ENCODE measurements at regions not wholly inside any gene's neighbourhood (a gene's known extent, or its start where the extent isn't known, plus 50 kb on each side); places are given as distances from the start of the nearest gene placed in this dataset.
"Not testable (repeated sequence)": the region's sequence is repeated elsewhere in the genome, so short reads cannot be mapped to it uniquely, and the experiment has no call there.

DNA sequence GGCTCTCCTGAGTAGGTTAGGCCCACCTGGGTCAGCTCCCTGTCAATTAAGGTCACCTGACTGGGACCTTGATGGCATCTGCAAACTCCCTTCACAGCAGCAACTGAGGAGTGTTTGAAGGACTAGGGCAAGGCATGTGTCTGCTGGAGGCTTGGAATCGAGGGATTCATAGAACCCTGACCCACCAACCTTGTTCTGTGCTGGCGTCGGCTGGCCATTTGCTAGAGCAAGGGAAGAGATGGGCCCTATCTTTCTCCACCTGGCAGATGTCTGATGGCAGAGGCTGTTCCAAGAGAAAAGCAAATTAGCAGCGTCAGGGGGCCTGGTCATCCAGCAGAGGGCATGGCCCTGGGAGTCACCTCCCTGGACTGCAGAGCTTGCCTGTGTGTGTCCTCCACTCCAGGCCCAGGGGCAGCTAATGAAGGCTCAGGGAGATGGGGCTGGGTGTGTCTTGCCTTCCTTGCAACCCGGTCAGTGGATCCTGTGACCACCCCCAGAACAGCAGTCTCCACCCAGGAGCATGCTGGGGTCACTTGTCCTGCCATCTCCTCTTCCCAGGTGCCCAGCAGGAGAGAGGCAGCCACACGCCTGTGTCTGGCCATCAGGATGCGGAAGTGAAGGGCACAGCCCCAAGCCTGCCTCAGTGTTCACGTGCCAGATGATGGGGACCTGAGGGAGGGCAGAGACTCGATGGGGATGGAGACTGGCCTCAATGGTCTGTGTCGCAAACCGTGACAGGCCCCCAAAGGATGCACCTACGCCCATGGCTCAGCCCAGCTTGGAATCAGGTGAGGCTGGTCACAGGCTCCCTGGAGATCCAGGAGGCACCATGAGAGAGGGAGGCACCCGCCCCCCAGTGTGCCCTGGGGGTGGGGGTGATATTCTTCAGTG lies 53.9 kb downstream of the BARX1 start:
- DNase-seq: no peak

DNA sequence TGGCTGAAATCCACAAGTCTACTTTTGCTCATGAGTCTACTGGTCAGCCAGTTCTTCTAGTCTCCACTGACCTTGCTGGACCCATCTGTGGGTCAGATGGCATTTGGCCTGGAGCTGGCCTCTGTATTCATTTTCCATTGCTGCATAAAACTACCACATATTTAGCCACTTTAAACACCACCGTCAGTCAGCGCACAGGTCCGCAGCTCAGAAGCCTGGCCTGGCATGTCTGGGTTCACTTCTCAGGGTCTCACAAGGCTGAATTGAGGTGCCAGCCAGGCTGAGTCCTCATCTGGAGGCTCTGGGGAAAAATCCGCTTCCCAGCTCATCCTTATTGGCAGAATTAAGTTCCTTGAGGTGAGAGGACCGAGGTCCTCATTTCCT lies 54.7 kb downstream of the BARX1 start:
- DNase-seq: no peak

DNA sequence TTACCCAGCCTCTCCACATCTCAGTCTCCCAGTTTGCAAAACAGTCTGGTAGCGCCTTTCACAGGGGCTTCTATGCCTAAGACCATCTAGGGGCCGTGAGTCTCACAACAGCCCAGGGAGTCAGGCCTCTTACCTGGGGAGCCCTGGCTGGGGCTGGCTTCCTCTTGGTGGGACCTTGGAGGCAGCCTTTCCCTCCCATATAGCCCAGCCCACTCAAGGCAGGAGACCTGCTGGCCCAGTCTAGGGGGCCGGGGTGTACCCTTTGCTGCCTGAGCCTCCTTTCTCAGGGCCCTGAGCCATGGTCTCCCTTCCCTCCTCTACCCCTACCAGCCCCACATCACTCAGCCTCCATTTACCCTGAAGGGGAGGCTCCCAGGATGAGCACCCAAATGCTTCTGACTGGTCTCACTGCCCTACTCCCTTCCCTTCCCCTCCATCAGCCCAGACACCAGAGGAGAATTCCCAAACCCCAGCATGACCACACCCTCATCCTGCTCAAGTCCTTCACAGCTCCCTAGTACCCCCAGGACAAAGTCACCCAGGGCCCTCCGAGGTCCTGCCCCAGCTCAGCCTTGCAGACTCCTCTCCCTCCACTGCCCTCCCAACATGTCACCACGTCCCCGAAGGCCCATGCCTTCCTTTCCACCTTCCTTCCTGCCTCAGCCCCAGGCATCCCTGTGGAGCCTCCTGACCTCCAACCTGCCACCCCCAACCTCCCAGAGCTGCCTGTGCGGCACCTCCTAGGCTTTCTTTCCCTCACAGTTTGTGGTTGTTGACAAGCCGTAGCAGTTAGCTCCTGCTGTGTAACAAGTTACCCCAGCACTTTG lies 55.3 kb downstream of the BARX1 start:
- DNase-seq: no peak

DNA sequence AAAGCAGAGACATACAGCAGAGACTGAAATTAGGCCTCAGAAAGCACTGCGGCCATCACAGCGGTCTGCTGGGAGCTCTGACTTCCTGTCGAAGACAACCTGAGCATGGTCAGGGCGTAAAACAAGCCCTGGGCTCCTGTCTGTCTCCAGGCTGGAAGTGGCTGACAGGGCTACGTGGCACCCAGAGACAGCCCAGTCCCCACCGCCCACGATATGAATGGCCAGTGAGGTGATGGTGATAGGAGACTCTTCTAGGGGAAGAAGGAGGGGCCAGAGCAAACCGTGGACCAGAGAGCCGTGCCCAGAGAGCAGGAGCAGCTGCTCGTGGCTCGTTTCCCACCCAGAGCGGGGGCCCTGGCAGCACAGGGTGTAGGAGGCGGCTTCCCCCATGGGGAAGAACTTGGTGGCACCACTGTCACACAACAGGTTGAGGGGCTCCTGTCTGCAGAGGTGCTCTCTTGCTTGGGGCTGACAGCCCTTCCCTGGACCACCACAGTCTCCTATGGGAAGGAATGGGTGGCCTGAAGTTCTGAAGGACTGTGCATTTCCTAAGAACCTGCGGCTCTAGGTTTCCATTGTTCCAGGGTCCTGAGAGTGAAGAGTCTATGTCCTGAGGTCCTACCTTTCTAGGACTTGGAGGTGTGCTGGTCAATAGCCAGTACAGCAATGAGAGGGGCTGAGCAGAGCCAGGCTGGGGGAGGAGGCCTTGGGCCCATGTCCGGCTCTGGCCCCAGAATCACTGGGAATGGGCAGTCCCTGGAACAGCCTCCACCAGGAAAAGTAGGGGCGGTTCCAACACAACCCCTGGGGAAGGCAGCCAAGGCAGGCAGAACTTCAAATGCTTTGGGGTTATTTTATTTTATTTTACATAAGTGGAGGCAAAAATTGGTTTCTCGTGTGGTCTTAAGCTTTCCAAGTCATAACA lies 56.4 kb downstream of the BARX1 start:
- no peak for DNase-seq

DNA sequence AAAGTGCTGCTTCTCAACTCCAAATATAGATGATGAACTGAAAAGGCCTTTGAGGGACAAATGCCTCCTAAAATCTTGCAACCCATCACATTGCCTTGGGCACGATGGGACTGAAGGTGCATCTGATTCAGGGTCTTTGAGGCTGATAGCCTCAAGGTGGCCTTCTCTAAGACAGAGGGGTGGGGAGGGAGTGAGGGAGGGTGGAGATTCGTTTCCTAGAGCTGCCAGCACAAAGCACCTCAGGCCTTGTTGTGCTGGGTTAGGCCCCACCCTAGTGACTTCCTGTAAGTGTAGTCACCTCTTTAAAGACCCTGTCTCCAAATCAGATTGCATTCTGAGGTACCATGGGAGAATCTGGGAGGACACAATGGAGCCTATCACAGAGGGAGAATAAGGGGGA lies 57.1 kb downstream of the BARX1 start:
- DNase-seq: no peak

DNA sequence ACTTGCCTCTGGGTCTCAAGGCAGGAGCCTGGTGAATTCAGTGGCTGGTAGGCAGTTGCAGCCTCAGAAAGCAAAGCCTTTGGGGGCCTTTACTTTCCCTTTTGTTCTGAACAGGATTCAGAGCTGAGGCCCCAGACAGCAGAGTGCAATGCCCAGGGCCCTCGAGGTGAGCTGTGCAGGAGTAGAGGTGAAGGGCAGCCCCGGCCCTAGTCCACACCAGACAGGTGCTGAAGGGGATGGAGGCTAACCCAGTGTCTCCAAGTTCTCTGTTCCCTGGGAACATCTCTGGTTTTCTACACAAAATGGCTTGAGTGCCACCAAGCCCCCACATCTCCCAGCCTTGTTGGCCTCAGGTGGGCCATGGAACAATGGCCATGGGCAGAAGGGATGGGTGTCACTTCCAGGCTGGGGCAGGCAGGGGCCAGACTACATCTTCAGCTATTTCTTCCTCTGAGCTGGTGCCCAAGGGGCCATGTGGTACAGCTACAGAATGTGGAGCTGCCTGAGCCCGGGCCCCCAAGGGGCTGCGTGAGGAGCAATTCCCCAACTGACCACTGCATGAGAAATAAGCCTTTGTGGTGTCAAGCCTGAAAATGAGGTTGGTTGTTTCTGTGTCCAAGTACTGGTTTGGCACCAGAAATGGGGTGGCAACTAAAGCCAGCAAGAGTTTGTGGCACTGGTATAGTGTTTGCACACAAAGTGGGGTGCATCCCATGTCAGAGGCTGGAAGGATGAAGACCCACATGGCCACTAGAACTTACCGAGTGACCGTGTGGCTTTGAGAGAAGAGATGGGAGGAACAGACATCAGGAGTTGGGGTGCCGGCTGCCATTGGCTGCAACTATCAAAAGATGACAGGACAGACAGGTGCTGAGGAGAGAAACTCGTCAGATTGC lies 57.8 kb downstream of the BARX1 start:
- no peak for DNase-seq

DNA sequence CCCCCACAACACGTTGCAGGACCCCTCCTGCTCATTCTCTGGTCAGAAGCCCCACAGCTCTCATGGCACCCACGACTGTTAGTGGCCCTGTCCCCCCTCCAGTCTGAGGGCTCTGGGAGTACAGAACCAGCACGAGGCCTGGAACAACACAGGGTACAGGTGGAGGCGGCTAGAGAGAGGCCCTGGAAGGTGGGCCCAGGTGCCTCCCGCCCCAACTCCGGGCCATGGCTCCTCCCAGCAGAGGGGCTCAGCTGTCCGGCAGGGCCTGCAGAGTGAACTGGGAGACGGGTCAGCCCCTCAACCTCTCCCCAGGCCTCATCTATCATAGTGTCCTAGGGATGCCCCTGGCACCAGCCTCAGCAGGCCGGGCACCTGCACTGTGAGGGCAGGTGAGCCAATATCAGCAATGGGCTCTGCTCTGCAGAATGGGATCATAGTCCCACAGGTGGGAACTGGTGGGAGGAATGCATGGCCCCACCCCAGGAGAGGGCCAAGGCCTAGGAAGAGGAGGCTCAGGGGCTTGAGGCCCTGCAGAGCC lies 58.6 kb downstream of the BARX1 start:
- no peak for DNase-seq

DNA sequence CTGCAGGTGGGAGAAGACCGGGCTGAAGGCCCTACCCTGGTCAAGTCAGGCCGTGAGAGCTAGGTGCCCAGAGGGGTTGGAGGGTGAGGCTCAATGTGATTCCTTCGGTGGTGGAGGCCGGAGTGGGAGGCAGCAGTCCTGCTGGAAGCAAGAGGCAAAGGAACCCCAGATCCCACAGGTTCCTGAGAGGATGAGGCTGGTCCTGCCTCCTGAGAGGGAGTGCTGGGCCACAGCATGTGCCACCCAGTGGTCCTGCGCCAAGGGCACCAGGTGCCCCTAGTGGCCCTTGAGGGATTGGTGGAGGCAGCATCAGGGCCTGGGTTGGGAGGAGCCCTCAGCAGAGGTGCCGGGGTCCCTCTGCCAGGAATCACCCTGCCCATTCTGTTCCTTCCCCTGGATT lies 59.1 kb downstream of the BARX1 start:
- no peak for DNase-seq

DNA sequence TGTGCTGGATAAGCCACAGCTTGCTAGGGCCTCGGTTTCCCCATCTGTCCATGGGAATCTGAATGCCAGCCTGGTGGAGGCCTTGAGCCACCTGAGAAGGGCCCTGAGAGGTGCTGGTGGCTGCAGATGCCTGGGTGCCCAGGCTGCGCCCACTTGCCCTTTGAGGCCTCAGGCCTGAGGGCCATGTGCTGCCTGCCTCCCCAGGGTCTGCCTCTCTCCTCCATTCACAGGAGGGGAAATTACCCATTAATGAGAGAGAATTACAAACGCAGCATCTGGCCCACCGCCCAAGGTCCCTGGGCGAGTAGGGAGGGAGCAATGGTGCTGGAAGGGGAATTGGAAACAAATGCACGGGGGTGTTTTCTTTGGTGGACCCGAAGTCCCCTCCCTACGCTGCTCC lies 59.6 kb downstream of the BARX1 start:
- DNase-seq: no peak

DNA sequence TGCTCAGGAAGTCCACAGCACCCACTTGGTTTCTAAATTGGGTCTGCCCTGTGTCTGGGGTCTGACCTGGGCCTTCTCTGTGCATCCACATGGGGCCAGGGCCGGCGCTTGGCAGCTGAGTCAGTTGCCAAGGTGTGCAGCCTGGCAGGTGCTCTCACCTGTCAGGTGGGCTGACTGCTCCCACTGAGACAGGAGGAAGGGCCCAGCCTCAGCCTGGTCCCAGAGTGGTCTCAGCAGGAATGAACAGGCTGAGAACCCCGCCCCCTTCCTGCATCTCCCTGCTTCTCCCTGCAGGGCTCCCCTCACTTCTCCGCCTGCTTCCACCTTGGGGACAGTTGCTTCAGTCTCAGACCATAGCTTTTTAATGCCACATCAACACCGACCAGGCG lies 60.5 kb downstream of the BARX1 start:
- no peak for DNase-seq

DNA sequence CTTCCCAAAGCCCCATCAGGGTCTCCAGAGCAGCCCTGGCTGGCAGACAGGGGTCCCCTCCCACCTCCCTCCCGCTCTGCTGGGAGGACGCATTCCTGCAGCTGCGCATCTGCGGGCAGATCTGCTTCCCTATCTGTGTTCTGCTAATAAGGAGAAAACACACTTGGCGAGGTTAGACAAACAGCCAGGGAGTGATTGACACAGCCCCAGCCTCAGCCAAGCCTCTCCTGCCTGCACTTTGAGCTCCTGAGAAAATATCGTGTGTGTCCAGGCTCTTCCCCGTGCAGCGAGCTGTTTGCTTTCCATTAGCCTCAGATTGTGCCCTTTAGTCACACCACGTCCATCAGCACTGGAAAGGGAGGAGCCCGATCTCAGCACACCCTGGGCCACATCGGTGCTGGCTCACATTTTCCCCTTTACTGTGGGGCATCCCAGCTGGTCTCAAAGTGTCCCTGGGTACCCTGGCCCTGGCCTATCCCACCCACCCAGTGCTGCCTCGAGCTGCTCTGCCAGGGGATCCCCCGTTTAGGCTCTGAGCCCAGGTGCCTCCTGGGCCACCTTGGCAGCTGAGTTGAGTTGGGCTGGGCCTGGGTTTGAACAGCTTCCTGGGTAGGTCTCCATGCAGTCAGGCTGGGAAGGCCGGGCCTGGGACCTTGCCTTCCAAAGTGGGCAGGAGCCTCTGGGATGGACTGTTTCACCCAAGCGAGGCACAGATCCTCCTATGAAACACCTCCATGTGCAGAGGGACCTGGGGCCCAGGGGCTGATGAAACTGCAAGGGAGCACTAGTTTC lies 61.1 kb downstream of the BARX1 start:
- no peak for DNase-seq

DNA sequence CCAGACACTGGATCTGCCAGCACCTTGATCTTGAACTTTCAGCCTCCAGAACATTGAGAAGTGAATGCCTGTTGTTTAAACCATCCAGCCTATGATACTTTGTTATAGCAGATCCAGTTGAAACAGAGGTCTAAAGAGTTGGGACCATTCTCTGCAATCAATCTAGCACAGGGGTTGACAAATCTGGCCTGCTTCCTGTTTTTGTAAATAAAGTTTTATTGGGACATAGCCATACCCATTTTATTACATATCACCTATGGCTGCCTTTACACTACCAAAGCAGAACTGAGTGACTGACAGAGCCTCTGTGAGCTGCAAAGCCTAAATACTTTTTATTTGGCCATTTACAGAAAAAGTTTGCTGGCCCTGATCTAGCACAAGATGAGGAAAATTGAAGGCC lies 62.0 kb downstream of the BARX1 start:
- DNase-seq: no peak

DNA sequence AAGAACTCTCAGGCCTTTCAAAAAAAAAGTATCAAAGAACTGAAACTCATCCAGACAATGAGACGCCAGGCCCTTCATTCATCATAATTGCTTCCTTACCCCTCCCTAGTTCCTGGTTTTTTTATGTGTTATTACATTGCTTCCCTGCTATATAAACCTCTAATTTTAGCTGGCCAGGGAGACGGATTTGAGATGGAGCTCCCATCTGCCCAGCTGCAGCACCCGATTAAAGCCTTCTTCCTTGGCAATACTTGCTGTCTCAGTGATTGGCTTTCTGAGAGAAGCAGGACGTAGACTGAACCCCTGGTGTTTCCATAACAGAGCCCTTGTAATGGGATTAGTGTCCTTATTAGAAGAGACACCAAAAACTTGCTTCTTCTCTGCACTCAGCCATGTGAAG lies 62.4 kb downstream of the BARX1 start:
- DNase-seq: no peak

DNA sequence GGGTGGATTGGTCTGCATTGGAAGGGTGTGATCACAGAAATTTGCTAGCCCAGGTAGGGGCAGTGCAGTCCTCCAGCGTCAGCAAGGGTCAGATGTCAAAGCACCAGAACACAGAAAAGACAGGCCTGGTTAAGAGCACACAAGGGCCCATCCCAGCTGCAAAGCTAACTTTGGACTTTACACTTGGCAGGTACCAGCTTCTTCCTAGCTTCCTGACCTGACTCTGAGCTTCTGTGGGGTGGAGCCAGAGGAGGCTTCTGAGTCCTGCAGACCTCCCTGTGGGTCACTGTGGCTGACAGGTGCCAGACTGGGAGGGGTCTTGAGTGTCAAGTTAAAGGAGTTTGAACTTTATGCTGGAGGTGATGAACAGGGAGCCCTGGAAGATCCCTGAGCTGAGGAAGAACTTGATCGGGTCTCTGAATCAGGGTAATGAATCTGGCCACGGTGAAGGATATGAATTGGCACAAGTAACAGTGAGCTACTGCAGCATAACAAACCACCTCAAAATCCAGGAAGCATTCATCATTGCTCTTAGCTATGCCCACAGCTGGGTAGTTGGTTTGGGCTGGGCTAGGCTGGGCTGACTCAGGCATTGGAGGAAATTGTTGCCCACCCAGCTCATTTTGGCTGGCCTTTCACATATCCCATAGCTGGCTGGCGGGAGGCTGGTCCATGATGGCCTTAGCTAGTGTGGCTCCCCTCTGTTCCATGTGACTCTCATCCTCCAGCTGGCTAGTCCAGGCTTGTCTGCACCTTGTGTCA lies 63.4 kb downstream of the BARX1 start:
- DNase-seq: no peak

DNA sequence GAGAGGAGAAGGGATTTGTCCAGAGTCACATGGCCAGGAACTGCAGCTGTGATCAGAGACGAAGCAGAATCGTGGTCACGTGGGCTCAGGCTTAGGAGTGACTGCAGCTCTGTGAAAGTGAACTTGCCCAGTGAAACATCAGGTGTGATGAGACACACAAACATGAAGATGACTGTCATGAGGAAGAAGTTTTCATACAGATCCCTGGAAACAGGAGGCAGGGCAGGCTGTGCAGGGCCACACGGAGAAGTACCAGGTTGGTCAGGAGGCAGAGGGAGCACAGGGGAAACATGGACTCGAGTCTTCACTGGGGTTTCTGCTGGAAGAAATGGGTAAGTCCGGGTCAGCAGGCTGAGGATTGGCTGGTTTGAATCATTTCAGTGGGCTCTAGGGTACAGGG lies 64.1 kb downstream of the BARX1 start:
- DNase-seq: no peak

DNA sequence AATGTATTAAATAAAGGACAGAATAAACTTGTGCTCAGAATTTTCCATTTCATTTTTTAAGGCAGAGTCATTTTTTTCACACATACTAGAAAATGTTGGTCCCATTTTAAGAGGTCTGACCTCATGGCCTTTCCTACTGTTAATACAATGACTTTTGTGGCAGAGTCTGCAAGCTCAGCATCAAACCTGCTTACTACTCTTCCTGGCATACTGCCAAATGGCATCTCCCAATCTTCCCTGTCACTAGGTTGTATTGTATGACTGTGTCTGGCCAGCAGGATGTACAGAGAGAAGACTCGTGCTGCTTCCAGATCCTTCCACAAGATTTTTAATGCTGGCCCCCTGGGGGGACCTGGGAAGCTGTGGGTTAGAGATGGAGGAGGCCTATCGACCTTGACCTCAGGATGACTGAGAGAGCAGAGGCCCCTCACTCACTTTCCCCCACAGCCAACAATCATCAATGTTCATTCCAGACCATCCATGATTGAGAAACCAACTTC lies 64.7 kb downstream of the BARX1 start:
- no peak for DNase-seq

DNA sequence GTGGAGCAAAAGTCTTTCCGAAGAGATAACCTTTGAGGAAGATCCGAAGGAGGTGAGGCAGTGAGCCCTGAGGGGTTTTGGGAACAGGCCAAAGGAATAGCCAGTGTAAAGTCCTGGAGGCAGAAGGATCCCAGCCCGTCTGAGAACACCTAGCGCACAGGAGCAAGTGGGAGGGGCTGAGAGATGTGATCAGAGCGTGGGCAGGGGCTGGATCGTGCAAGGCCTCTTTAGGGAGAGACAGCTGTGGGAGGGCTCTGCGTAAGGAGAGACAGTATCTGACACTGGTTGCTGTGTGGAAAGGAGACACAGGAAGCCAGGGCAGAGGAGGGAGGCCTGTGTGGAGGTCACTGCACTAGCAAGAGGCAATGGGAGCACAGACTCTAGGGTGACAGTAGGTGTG lies 68.2 kb downstream of the BARX1 start:
- no peak for DNase-seq

DNA sequence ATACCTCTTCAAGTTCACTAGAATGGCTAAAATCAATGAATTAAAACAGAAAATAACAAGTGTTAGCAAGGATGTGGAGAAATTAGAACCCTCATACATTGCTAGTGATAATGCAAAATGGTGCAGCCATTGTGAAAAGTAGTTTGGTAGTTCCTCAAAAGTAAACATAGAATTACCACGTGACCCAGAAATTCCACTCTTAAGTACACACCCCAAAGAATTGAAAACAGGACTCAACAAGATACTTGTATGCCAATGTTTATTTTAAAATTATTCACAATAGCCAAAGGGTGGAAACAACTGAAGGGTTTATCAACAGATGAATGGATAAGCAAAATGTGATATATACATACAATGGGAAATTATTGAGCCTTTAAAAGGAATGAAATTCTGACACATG lies 70.3 kb downstream of the BARX1 start:
- DNase-seq: no peak

DNA sequence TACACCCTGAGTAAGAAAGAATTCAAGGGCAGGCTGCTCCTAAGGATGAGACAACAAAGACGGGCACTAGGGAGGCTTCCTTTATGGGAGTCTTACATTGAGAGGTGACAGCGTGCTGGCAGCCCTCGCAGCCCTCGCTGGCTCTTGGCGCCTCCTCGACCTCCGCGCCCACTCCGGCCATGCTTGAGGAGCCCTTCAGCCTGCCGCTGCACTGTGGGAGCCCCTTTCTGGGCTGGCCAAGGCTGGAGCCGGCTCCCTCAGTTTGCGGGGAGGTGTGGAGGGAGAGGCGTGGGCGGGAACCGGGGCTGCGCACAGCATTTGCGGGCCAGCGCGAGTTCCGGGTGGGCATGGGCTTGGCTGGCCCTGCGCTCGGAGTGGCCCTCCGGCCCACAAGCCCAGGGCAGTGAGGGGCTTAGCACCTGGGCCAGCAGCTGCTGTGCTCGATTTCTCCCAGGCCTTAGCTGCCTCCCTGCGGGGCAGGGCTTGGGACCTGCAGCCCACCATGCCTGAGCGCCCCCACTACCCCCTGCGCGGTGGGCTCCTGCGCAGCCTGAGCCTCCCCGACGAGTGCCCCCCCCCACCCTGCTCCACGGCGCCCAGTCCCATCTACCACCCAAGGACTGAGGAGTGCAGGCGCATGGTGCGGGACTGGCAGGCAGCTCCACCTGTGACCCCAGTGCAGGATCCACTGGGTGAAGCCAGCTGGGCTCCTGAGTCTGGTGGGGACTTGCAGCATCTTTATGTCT lies 75.3 kb downstream of the BARX1 start:
- not testable (repeated sequence) for DNase-seq

Measured in Kasumi-1 (cell line).